ENCODE measurements at regions not wholly inside any gene's neighbourhood (a gene's known extent, or its start where the extent isn't known, plus 50 kb on each side); places are given as distances from the start of the nearest gene placed in this dataset.

- DNase-seq (ENCODE audit: low read depth): no peak
- H3K4me3 ChIP-seq (ENCODE audit: low read length): no peak overlapping the region
- no peak for TF ChIP-seq CTCF (conservative IDR thresholded peaks at IDR 0.05; ENCODE audit: low read depth, low read length)
Observed at GRCh38 chr2:38492042-38492615, 110.6 kb downstream of the HNRNPLL start.

DNA sequence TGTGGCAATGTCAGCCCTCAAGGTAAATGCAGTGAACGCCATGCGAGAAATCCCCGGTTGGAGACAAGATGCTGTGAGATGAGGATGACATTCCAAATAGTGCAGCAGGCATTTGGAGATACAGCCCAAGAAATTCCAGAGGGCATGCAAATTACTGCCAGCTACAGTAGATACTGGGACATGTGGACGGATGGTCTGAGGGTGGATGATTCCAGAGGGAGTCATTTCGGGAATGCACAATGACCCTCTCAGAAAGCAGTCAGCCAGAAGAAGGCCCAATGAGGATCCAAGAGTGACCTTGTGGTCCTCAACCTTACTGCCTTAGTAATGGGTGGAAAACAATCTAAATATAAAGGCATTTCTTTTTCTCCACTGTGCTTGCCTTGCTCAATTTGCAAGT is 111.3 kb downstream of the HNRNPLL start:
- no peak for DNase-seq (ENCODE audit: low read depth)
- H3K4me3 ChIP-seq (ENCODE audit: low read length): no peak overlapping the region
- TF ChIP-seq CTCF (conservative IDR thresholded peaks at IDR 0.05; ENCODE audit: low read depth, low read length): no peak

DNA sequence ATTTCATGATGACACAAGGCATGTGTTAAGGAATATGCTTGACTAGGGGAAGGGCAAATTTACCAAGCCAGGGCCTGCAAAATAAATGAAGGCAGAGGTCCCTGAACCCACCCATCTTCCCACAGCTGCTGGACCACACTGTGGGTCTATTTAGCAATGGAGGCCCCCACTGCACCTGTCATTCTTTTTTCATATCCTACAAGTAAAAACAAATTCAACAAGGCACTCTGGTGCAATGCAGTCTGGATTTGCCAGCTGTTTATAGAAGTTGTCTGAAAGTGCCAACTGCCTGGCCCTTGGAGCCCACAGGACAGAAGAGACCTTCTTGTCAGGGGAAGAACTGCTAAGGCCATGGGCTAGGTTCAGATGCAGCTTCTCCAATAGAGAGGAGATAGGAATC is 112.8 kb upstream of the ATL2 start:
- H3K4me3 ChIP-seq (ENCODE audit: low read length): no peak overlapping the region
- no peak for DNase-seq (ENCODE audit: low read depth)
- no peak for TF ChIP-seq CTCF (conservative IDR thresholded peaks at IDR 0.05; ENCODE audit: low read depth, low read length)

GRCh38 chr2:38487852-38488251 is 110.8 kb upstream of the ATL2 start:
- DNase-seq (ENCODE audit: low read depth): no peak
- TF ChIP-seq CTCF (conservative IDR thresholded peaks at IDR 0.05; ENCODE audit: low read depth, low read length): no peak
- H3K4me3 ChIP-seq (ENCODE audit: low read length): no peak overlapping the region

DNA sequence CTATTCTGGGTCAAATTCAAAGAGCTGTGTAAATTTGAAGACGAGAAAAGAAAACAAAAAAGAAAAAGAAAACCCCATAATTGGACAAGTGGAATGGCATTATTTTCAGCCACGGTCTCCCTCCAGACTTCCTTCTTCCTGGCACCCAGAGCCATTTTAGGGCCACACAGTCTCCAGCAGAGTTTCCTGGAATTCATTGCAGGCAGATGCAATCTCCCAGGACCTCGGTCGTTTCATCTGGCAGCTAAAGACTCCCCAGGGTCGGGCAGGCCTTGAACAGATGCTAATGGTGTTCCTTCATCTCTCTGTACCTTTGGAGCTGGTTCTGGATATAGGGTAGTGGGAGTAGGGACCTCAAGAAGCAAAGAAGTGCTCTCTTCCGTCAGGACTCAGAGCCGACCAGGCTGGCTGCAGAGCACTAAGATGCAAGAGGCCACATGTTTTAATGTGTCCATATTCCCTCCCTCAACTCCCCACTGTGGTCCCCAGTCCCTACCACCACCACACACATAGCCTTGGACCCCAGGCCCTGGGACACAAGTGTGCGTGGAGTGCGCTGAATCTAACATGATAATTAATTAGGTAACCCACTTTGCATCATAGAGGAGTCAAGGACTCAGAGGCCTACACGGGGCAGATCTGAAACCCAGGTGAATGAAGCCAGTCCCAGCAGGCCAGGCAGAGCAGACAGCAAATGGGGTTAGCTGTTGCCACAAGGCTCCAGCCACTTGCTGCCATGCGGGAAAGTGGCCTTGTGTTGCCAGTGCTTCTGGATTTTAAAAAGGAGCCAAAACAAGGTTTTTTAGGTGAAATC is 109.3 kb upstream of the ATL2 start:
- DNase-seq (ENCODE audit: low read depth): no peak
- H3K4me3 ChIP-seq (ENCODE audit: low read length): no peak overlapping the region
- TF ChIP-seq CTCF (conservative IDR thresholded peaks at IDR 0.05; ENCODE audit: low read depth, low read length): no peak

- TF ChIP-seq CTCF (conservative IDR thresholded peaks at IDR 0.05; ENCODE audit: low read depth, low read length): no peak
- no peak overlapping the region for H3K4me3 ChIP-seq (ENCODE audit: low read length)
- DNase-seq (ENCODE audit: low read depth): no peak
Observed at GRCh38 chr2:38485734-38486133, 108.7 kb upstream of the ATL2 start.

DNA sequence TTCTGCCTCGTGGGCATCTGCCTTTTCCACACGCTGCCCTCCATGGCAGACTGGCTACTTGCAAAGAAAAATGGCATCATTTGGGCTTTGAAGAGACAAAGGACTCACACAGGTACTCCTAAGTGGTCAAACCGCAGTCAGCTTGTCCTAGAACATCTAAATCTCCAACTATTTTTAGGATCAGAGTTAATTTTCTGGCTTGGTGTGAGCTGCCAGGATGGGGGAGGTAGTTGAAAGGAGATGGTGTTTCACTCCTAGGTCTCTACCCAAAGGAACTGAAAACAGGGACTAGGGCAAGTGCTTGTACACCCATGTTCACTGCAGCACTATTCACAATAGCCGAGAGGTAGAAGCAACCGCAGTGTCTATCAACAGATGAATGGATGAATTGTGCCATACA is 107.9 kb upstream of the ATL2 start:
- no peak for DNase-seq (ENCODE audit: low read depth)
- no peak overlapping the region for H3K4me3 ChIP-seq (ENCODE audit: low read length)

More for the DNA sequence above, 107.9 kb upstream of the ATL2 start:
- no peak for TF ChIP-seq CTCF (conservative IDR thresholded peaks at IDR 0.05; ENCODE audit: low read depth, low read length)

Data from retinal pigment epithelial cell (primary cell).